OCI-LY7 (cell line): ENCODE measurements at regions not wholly inside any gene's neighbourhood (a gene's known extent, or its start where the extent isn't known, plus 50 kb on each side); places are given as distances from the start of the nearest gene placed in this dataset.

ENCODE experiments used
- CTCF ChIP-seq: fragments of 200-600 bp; sonication (generic); conservative IDR thresholded peaks from 2 replicates; pipeline ENCODE4 v1.5.1; 2014; ENCODE audit warnings: mild to moderate bottlenecking, antibody characterized with exemption, low read length, moderate library complexity, mixed read lengths
- EZH2phosphoT487 ChIP-seq: fragments of 200-600 bp; sonication (generic); IDR thresholded peaks from 2 replicates; pipeline ENCODE4 v1.6.1; 2018; ENCODE audit warnings: low read depth, borderline replicate concordance, mild to moderate bottlenecking, mixed run types, antibody characterized with exemption, low read length, moderate library complexity, mixed read lengths

- TF ChIP-seq CTCF (no peak), EZH2phosphoT487 (no peak)
These were observed 62.4 kb upstream of the FERMT1 start for GRCh38 chr20:6185268-6185667.
